AML-193 (cell line): ENCODE measurements at regions not wholly inside any gene's neighbourhood (a gene's known extent, or its start where the extent isn't known, plus 50 kb on each side); places are given as distances from the start of the nearest gene placed in this dataset.

Experiments
- DNase-seq, 2 experiments: peaks; one replicate each; lab custom pipeline; 2025; lab: John Stamatoyannopoulos, UW

DNA sequence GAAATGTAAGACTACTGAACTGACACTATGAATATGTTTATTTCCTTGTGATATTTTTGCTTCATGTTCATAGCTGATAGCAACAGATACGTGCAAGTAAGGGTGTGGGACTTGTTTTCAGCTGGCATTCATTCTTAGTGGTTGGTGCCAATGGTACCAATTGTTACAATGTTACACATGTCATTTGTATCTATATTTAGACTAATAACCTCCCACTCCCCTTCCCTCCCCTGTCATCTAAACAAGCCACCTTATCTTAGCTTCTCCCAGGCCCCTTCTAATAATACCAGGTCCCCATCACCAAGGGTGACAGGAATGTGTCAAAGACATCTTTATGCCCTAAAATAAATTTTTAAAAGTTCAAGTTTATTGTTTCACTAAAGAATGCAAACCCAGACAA lies 294.7 kb upstream of the FAM98A start:
- no peak for DNase-seq

DNA sequence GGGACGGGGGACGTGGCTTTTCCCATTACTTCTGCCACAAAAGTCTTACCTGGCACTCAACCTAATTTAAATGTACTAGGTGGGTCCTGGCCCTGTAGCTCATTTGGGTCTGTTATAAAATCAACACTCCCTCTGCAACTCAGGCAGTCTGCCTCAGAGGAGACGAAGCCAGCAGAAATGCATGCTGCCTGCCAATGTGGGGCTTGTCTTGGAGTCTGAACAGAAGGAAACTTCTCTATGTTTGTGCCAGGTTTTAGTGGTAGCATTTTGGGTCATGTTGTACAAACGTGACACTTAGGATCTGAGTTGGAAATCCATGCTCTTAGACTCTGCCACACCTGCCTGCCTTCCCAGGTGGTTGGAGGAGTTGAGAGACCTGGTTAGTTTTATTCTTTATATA lies 292.5 kb upstream of the FAM98A start:
- no peak for DNase-seq

DNA sequence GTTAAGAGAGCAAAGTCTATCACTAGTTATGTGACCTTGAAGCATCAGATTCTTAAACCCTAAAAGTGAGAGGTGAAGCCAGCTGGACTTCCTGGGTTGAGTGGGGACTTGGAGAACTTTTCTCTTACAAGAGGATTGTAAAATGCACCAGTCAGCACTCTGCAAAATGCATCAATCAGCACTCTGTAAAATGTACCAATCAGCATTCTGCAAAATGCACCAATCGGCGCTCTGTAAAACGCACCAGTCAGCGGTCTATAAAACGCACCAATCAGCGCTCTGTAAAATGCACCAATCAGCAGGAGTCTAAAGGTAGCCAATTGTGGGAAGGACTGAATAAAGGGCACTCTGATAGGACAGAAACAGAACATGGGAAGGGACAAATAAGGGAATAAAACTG lies 291.6 kb upstream of the FAM98A start:
- no peak for DNase-seq

DNA sequence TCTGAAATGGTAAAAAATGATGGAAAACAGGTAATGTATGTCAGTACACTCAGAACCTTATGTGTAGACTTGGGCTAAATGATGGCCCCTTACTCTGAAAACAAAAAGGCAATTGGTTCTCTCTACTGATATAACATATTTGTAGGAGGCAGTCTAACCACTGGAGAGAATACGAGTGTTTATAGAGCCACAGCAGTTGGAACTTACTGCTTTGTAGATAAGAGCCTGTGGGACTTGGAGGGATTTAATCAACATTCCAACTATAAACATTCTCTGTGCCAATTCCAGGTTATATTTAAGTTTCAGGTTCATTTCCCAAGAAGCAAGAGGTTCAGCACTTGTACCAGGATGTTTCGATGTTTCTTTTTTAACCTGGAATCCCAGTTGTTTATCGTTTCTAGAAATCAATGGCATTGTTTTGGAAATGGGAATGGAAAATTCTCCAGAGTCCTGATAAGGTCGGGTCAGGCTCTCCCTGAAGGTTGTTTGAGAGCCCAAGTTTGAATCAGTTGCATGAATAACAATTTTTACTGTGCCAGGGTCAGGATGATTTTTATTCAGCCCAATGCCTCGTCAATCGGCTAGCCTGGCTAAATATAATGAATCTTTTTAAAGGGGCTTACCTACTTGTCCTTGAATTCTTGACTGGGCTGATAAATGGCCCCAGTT lies 278.4 kb upstream of the FAM98A start:
- DNase-seq, result no peak

DNA sequence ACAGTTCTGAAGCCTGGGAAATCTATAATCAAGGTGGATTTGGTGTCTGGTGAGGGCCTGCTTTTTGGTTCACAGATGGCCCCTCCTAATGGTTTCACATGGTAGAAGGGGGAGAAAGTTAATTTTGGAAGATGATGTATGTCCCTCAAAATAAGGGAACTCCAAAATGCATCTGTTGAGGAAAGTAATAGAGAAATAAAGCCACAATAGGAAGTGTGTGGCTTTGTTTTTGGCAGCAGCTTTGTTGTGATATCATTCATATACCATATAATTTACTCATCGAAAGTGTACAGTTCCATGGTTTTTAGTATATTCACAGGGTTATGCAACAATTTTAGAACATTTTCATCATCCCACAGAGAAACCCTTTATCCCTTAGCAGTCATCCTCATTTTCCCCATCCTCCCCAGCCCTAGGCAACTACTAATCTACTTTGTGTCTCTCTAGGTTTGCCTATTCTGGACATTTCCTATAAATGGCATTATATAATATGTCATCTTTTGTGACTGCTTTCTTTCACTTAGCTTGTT lies 274.0 kb upstream of the FAM98A start:
- no peak for DNase-seq

DNA sequence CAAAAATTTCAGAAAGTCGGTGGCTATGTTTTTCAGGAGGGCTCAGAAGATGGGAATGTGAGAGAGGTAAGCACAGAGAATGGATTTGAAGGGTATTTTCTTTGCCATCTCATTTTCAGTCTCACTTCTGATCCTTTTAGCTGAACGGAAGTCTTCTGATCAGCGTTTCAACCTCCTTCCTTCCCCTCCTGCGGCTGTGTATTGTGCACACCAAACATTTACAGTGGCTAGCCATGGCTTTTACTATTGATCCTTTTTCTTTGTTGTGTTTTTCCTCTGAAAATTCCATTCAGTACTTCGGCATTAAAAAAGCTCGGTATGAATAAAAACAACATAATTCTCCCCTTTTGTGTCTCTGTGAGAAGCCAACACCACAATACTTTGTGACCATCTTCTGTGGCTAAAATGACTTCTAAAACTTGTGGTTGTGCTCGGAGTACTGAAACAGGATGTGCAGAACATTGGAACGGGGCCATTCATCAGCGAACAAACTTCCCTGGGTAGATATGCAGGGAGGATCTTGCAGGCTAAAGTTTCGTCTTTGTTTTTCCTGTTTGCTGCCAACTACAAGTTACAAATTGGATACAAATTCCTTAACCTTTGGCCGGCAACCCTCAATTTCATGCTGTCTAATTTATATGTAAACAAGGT lies 260.8 kb upstream of the FAM98A start:
- DNase-seq, result no peak

DNA sequence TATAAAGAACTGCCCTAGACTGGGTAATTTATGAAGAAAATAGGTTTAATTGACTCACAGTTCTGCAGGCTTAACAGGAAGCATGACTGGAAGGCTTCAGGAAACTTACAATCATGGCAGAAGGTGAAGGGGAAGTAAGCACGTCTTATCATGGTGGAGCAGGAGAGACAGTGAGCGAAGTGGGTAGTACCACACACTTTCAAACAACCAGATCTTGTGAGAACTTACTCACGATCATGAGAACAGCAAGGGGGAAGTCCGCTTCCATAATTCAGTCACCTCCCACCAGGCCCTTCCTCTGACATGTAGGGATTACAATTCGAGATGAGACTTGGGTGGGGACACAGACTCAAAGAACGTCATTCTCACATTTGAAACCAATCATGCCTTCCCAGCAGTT lies 260.1 kb upstream of the FAM98A start:
- DNase-seq, result no peak

DNA sequence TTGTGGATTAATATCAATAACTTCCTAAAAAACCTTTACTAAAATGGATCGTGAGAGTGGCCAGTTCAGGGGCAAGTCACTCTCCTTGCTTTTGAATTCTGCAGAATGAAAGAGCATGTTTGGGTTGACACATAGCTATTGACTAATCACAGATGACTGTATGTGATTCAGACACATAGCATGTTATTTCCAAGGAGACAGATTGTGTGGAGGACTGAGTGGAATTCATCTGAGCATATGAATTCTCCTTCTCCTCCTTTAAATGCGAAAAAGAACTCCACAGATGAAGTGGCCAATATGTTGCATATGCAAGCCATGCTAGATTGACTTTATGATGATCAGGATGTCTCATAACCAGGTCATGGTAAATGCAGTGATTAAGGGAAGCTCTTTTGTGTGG lies 249.4 kb upstream of the FAM98A start:
- DNase-seq, result no peak

DNA sequence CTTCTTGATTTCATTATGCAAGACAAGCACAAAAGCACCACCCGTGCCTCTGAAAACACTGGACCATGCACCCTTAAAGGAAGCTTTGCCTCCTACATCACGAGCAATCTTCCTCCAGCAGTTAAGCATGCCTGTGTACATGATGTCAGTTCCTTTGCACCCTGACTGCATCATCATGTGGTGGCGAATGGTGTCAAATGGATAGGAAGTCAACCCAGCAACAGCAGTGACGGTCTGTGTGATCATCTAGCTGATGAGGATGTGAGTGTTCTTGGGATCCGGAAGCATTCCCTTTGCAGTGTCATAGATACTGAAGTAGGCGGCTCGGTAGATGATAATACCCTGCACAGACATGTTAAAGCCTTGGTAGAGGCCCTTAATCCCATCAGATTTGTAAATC lies 240.7 kb upstream of the FAM98A start:
- no peak for DNase-seq

DNA sequence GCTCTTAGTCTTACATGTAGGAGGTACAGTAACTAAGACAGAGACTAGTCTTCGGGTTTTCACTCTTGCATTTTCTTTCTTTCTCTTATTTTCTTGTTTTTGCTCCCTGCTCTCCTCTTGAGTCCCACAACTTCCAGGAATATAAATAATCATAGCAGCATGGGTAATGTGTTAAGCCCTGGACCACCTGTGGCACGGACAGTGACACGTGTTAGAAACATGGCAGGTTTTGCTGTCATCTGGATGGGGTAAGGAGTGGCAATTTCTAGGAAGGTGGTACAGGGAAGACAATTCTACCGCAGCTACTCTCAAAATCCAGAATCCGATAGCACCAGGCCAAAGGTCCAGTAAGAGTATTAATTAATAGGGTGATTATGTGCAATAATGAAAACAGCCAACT lies 237.5 kb upstream of the FAM98A start:
- DNase-seq, result no peak

DNA sequence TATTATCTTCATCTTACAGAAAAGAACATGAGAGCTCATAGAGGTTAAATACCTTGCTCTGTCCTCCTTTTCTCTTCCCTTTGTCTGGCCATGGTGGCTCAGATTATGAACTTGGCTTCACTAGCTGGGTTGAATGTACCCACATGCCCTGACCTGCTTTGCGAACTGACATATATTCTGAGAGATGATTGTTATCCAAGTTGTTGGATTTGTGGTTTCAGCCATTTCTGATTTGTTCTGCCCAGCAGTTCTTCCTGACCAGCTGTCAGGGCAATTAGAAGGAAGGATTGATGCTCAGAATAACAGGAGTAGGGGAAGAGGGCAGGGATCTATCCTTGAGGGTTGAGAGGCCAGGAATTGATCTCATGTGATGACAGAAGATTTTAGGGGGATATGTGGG lies 236.8 kb upstream of the FAM98A start:
- no peak for DNase-seq

DNA sequence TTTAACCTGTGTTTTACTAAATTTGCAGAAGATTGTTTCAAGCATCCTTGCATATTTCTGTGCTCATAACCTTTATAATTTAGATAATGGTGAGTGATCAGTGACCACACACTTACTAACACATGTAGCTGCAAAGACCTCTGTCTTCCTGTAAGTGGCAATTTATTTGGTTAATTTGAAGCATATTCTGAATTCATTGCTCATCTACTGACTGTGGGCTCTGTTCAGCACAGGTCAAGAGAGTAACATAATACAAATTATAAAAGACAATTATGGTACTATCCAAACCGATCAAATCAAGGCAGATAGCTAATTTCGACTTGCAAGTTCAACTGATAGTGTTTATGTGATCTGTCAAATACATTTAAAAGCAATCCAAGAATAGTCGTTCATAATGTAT lies 223.9 kb upstream of the FAM98A start:
- no peak for DNase-seq

DNA sequence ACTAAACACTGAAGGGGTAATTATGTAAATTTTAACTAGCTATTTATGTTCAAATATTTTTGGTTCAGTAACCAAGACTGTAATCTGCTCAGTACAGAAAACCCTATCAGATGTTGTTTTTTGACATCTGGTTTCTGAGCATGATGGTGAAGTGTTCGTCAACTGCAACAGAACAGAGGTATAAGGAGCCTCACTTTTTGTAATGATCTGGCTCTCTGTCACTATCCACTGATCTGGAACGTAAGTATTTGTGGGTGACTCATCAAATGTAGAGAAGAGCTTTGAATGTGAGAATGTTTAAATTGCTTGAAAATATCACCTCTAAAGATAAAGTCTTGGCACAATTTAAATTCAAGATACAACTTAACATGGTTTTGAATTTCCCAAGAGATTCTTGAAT lies 213.6 kb upstream of the FAM98A start:
- DNase-seq, result no peak

DNA sequence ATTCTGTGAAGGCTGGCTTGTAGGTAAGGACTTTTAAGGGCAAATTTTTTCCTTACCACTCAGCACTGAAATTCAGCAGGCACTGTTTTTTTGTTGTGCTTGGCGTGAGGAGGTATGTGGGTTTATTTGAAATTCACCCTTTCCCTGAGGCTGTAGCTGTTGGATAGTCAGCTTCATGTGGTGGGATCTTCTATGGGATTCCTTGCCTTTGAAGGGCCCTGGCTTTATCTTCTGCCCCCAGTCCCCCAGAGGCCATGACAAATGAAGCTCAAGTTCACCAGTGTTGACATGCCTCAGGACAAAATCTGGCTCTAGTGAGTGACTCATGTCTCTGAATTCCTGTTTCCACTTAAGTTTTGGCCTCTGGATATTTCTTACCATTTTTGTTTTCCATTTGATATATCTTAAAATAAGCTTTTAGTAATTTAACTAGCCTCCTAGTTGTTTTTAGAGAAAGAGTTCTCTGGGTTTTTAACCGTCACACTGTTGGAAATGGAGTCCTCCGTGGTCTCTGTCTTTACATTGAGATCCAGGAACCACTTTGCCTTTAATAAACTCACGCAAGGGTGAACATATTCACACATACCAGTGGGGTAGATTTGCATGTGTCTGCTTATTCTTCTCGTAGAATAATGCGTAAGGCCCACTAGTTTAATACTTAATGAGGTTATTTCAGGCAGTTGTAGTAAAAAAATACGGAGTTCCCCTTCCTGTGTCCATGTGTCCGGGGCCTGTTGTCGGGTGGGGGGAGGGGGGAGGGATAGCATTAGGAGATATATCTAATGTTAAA lies 211.1 kb upstream of the FAM98A start:
- no peak for DNase-seq

DNA sequence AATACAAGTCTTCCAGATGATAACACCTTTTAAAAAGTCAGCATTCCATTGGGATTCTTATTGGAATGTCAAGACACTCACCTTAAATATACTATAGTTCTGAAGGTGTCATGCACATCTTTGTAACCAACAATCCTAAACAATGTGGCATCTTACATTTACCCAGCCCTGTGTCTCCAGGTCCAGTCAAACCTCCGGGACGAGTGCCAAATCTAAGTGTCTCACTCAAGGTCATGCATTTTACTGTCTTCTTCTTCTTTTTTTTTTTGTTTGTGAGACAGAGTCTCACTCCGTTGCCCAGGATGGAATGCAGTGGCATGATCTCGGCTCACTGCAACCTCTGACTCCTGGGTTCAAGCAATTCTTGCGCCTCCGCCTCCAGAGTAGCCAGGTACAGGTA lies 206.9 kb upstream of the FAM98A start:
- no peak for DNase-seq

DNA sequence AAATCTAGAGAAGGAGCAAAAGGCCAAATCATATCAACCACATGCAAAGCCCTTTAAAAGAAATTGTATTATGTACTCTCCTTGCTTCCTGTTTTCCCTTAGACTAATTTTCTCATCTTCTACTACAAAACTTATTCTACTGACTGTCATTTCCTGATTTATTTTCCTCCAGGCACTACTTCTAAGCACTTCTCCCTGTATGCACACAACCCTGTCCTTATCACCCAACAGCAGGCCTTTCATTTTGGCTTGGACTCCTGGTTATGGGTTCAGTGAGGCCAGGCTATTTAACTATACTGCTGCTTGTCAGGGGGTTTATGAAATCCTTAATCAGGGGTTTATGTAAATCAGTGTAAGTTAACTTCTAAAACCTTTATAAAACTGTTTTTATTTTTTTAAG lies 205.1 kb upstream of the FAM98A start:
- no peak for DNase-seq

DNA sequence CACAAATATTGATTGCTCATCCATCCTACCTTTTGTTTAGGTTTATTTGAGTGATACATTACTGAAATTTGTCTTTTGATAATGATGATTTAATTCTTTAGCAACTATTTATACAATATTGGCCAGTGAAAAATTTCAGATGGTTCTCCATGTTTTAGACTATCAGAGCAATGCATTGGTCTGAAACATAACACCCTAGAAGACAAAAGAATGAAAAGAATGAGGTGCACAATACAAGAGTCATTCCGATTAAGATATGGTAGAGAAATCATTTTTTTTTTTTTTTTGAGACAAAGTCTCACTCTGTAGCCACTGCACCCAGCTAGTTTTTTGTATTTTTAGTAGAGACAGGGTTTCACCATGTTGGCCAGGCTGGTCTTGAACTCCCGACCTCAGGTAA lies 197.4 kb upstream of the FAM98A start:
- DNase-seq, result no peak

DNA sequence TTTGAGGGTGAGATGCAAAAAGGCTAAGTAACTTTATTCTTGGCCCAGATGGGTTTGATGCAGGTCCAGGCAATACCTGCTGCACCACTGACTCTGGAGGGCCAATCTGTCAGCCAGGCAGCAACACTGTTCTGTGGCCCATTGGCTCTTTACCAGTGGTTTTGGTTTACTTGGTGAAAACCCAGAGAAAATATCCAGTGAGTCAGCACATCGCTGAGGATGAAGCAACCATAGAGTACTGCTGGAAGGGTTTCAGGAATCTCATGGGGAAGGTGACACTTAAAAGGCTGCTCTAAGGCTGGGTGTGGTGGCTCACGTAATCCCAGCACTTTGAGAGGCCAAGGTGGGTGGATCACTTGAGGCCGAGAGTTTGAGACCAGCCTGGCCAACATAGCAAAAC lies 192.5 kb upstream of the FAM98A start:
- no peak for DNase-seq

DNA sequence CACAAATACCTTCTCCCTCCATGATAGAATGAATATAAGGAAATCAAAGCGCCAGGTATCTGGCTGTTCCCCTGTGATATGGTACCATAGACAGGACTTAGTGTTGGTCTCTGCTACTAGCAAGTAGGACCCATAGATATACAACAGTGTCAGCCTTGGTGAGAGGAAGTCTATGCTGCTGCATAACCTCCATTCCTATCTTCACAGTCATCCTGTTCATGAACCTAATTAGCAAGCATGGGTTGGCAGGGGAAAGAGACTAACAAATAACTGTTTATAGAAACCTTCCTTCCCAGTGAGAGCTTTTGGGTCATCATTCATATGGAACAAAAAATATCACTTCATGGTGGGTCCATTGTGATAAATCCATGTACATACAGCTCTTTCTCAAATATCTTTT lies 188.9 kb upstream of the FAM98A start:
- DNase-seq, result no peak

DNA sequence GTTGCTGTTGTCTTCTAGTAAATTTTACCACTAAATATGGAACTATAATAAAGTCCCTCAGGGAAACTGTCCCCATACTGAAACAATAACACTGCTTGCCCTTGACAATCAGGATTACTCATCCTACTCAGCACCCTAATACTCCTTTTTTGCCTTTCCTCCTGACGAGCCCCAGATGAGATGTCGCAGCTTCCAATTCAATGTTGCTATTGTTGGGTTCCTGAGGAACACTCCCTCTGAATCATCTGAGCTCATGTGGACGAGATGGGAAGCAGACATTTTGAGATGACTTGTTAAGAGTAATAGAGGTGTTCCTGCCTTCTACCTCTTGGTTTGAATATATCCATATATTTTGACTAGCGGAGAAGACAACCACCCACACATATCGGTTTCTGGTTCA lies 187.8 kb upstream of the FAM98A start:
- DNase-seq, result no peak

DNA sequence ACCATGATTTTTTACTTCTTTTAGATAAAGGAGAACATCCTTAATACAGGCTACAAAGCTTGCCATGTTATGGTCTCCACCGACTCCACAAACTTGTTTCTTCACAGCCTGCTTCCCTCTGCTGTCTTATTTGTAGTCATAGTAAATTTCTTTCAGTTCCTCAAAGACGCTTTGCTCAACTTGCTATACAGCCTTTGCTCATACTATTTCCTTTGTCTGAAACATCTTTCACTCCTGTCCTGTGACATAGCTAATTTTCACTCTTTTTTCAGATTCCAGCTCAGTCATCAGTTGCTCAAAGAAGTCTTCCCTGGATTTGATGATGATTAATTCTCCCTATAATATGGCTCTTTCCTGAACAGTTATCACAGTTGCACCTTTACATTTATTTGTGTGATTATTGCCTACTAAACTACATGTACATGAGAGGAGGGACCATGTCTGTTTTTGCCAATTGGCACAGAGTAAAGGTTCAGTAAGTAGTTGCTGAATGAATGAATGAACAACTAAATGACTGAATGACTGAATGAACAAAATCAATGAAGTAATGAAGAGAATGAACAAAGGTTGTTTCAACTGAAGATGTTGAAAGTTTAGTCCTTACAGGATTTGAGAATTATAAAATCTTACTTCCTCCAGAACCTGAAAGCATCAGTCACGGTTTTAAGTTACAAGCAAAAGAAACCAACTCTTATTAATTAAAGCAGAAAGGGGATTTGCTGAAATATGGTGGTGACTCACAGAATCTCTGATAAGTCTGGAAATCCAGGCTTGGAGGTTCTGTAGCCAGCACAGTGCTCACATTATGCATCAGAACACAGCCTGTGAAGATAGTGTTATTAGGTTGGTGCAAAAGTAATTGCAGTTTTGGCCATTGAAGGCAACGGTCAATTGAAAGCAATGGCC lies 186.4 kb upstream of the FAM98A start:
- DNase-seq, result no peak

DNA sequence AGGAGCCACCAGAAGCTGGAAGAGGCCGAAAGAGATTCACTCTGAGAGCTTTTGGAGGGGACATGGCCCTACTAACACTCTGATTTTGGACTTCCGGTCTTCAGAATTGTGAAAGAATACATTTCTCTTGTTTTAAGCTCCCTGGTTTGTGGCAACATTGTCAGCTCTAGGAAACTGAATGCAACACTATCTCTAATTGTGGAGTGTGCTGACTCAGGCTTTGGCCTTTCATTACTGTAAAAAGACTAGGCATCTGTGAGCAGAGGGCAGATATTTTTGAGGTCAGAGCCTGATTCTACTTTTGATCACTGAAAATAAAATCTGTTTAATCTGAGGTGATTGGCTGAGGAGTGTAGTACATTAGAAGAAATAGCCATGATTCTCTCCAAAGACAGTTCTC lies 185.4 kb upstream of the FAM98A start:
- DNase-seq, result no peak
